ENCODE measurements at regions not wholly inside any gene's neighbourhood (a gene's known extent, or its start where the extent isn't known, plus 50 kb on each side); places are given as distances from the start of the nearest gene placed in this dataset.

DNA sequence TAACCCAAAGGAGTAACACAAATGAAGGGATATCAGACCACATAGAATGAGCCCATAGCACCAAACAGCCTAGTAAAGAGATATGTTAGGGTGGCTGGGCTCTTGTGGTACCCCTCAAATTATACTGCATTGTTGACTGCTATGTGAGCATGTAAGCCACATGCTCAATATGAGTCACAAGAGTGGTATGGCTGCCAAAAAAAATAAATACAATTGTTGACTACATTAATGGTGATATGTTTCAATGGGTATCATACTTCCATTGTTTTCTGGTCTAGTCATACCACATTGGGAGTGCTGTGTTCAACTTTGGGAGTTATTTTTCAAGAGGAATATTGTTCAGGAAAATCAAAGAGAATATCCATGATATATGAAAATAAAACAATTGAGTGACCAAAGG, 162.4 kb upstream of the PIK3R1 start:
- no peak for TF ChIP-seq SP1 (IDR thresholded peaks at IDR 0.05; ENCODE audit: low read depth)
- TF ChIP-seq ELF1 (IDR thresholded peaks at IDR 0.05; ENCODE audit: borderline replicate concordance, low read depth), result no peak
- no peak for TF ChIP-seq POLR2A (IDR thresholded peaks at IDR 0.05; ENCODE audit: borderline replicate concordance, extremely low read depth, insufficient read depth, insufficient read length)
- TF ChIP-seq, protein P1, sequence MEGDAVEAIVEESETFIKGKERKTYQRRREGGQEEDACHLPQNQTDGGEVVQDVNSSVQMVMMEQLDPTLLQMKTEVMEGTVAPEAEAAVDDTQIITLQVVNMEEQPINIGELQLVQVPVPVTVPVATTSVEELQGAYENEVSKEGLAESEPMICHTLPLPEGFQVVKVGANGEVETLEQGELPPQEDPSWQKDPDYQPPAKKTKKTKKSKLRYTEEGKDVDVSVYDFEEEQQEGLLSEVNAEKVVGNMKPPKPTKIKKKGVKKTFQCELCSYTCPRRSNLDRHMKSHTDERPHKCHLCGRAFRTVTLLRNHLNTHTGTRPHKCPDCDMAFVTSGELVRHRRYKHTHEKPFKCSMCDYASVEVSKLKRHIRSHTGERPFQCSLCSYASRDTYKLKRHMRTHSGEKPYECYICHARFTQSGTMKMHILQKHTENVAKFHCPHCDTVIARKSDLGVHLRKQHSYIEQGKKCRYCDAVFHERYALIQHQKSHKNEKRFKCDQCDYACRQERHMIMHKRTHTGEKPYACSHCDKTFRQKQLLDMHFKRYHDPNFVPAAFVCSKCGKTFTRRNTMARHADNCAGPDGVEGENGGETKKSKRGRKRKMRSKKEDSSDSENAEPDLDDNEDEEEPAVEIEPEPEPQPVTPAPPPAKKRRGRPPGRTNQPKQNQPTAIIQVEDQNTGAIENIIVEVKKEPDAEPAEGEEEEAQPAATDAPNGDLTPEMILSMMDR (IDR thresholded peaks at IDR 0.05 in 2 of 3, conservative IDR thresholded peaks at IDR 0.05 in 1 of 3; ENCODE audit: borderline replicate concordance in 1 of 3, insufficient read depth in 1 of 3, low read depth in 2 of 3, low read length in 2 of 3), result no peak
- no peak for TF ChIP-seq RAD21 (IDR thresholded peaks at IDR 0.05; ENCODE audit: low read depth)
- no peak for TF ChIP-seq YY1 (IDR thresholded peaks at IDR 0.05; ENCODE audit: extremely low read depth, insufficient replicate concordance, low read depth, low read length)
- no peak for TF ChIP-seq REST (IDR thresholded peaks at IDR 0.05; ENCODE audit: low read depth)
- TF ChIP-seq EGR1 (IDR thresholded peaks at IDR 0.05; ENCODE audit: low read depth), result no peak
